ENCODE measurements at regions not wholly inside any gene's neighbourhood (a gene's known extent, or its start where the extent isn't known, plus 50 kb on each side); places are given as distances from the start of the nearest gene placed in this dataset.

GRCh38 chr11:129631201-129631600 lies 184.4 kb upstream of the TMEM45B start:
- Histone ChIP-seq H3K79me1 (ENCODE audit: low read depth, low read length) (no peaks in the 10 kb centered on the region), H3K27me3 (ENCODE audit: control insufficient read depth in 3 of 3, insufficient read depth in 3 of 3, low read depth in 1 of 3, low read length in 3 of 3) (no peaks in the 10 kb centered on the region), H3K4me3 (ENCODE audit: low read length in 2 of 2) (no peak overlapping the region), H3K4me2 (ENCODE audit: insufficient read depth, low read length, poor library complexity, severe bottlenecking) (no peak overlapping the region), H2BK15ac (ENCODE audit: low read length) (no peak overlapping the region), H2BK5ac (ENCODE audit: low read length) (no peak overlapping the region), H2BK12ac (ENCODE audit: low read length) (no peak overlapping the region), H2AK5ac (ENCODE audit: low read depth, low read length) (no peak overlapping the region), H3K9ac (ENCODE audit: low read depth, low read length, poor library complexity) (no peak overlapping the region), H3K27ac (replicated peaks; ENCODE audit: low read length) (no peak overlapping the region), H3K9me3 (replicated peaks in 1 of 2; ENCODE audit: control insufficient read depth in 2 of 2, insufficient read depth in 1 of 2, low read depth in 1 of 2, low read length in 2 of 2) (no peaks in the 10 kb centered on the region), H3K4ac (ENCODE audit: low read length) (no peak overlapping the region), H4K8ac (ENCODE audit: low read depth, low read length) (no peak overlapping the region), H3K14ac (ENCODE audit: low read length) (no peak overlapping the region), H3K36me3 (replicated peaks in 1 of 2; ENCODE audit: control insufficient read depth in 2 of 2, insufficient read depth in 2 of 2, low read length in 2 of 2) (no peaks in the 10 kb centered on the region), H2BK120ac (ENCODE audit: low read depth, low read length) (no peak overlapping the region), H3K18ac (ENCODE audit: low read length) (no peak overlapping the region), H2AFZ (ENCODE audit: low read length) (no peak overlapping the region), H4K91ac (ENCODE audit: low read depth, low read length, poor library complexity) (no peak overlapping the region), H3K4me1 (ENCODE audit: control insufficient read depth in 2 of 2, insufficient read depth in 1 of 2, low read depth in 1 of 2, low read length in 2 of 2) (no peaks in the 10 kb centered on the region), H3K23ac (ENCODE audit: low read depth, low read length, poor library complexity) (no peak overlapping the region)
- no CpG with 5 or more reads among the region's 2 CpGs for WGBS, 2 donors (ENCODE audit: extremely low coverage in 2 of 2, insufficient read length in 2 of 2, insufficient replicate concordance in 1 of 2)
- DNase-seq (ENCODE audit: low spot score): no peak

GRCh38 chr11:129636926-129637325 lies 178.7 kb upstream of the TMEM45B start:
- Histone ChIP-seq H3K18ac (ENCODE audit: low read length) (no peak overlapping the region), H2BK5ac (ENCODE audit: low read length) (no peak overlapping the region), H2BK120ac (ENCODE audit: low read depth, low read length) (no peak overlapping the region), H2BK15ac (ENCODE audit: low read length) (no peak overlapping the region), H3K36me3 (replicated peaks in 1 of 2; ENCODE audit: control insufficient read depth in 2 of 2, insufficient read depth in 2 of 2, low read length in 2 of 2) (no peaks in the 10 kb centered on the region), H3K4me1 (ENCODE audit: control insufficient read depth in 2 of 2, insufficient read depth in 1 of 2, low read depth in 1 of 2, low read length in 2 of 2) (no peaks in the 10 kb centered on the region), H3K4ac (ENCODE audit: low read length) (no peak overlapping the region), H3K4me2 (ENCODE audit: insufficient read depth, low read length, poor library complexity, severe bottlenecking) (no peak overlapping the region), H2AK5ac (ENCODE audit: low read depth, low read length) (no peak overlapping the region), H2BK12ac (ENCODE audit: low read length) (no peak overlapping the region), H3K23ac (ENCODE audit: low read depth, low read length, poor library complexity) (no peak overlapping the region), H2AFZ (ENCODE audit: low read length) (no peak overlapping the region), H3K27ac (replicated peaks; ENCODE audit: low read length) (no peak overlapping the region), H3K79me1 (ENCODE audit: low read depth, low read length) (no peaks in the 10 kb centered on the region), H4K91ac (ENCODE audit: low read depth, low read length, poor library complexity) (no peak overlapping the region), H3K14ac (ENCODE audit: low read length) (no peak overlapping the region), H3K9me3 (replicated peaks in 1 of 2; ENCODE audit: control insufficient read depth in 2 of 2, insufficient read depth in 1 of 2, low read depth in 1 of 2, low read length in 2 of 2) (no peaks in the 10 kb centered on the region), H4K8ac (ENCODE audit: low read depth, low read length) (no peak overlapping the region), H3K4me3 (ENCODE audit: low read length in 2 of 2) (no peak overlapping the region), H3K27me3 (ENCODE audit: control insufficient read depth in 3 of 3, insufficient read depth in 3 of 3, low read depth in 1 of 3, low read length in 3 of 3) (peaks cover 0 to 3% (median 0%) of the 10 kb centered on the region in 3 experiments), H3K9ac (ENCODE audit: low read depth, low read length, poor library complexity) (no peak overlapping the region)
- no peak for DNase-seq (ENCODE audit: low spot score)
- no CpG with 5 or more reads among the region's 6 CpGs for WGBS, 2 donors (ENCODE audit: extremely low coverage in 2 of 2, insufficient read length in 2 of 2, insufficient replicate concordance in 1 of 2)

GRCh38 chr11:129637473-129637872 lies 178.2 kb upstream of the TMEM45B start:
- Histone ChIP-seq H3K18ac (ENCODE audit: low read length) (no peak overlapping the region), H3K23ac (ENCODE audit: low read depth, low read length, poor library complexity) (no peak overlapping the region), H4K8ac (ENCODE audit: low read depth, low read length) (no peak overlapping the region), H2BK5ac (ENCODE audit: low read length) (no peak overlapping the region), H3K14ac (ENCODE audit: low read length) (no peak overlapping the region), H2AFZ (ENCODE audit: low read length) (no peak overlapping the region), H3K27me3 (ENCODE audit: control insufficient read depth in 3 of 3, insufficient read depth in 3 of 3, low read depth in 1 of 3, low read length in 3 of 3) (peaks cover 0 to 3% (median 0%) of the 10 kb centered on the region in 3 experiments), H2BK15ac (ENCODE audit: low read length) (no peak overlapping the region), H3K36me3 (replicated peaks in 1 of 2; ENCODE audit: control insufficient read depth in 2 of 2, insufficient read depth in 2 of 2, low read length in 2 of 2) (no peaks in the 10 kb centered on the region), H4K91ac (ENCODE audit: low read depth, low read length, poor library complexity) (no peak overlapping the region), H2BK120ac (ENCODE audit: low read depth, low read length) (no peak overlapping the region), H3K79me1 (ENCODE audit: low read depth, low read length) (no peaks in the 10 kb centered on the region), H3K4me1 (ENCODE audit: control insufficient read depth in 2 of 2, insufficient read depth in 1 of 2, low read depth in 1 of 2, low read length in 2 of 2) (no peaks in the 10 kb centered on the region), H2BK12ac (ENCODE audit: low read length) (no peak overlapping the region), H2AK5ac (ENCODE audit: low read depth, low read length) (no peak overlapping the region), H3K4ac (ENCODE audit: low read length) (no peak overlapping the region), H3K9ac (ENCODE audit: low read depth, low read length, poor library complexity) (no peak overlapping the region), H3K27ac (replicated peaks; ENCODE audit: low read length) (no peak overlapping the region), H3K4me3 (ENCODE audit: low read length in 2 of 2) (no peak overlapping the region), H3K4me2 (ENCODE audit: insufficient read depth, low read length, poor library complexity, severe bottlenecking) (no peak overlapping the region), H3K9me3 (replicated peaks in 1 of 2; ENCODE audit: control insufficient read depth in 2 of 2, insufficient read depth in 1 of 2, low read depth in 1 of 2, low read length in 2 of 2) (no peaks in the 10 kb centered on the region)
- no peak for DNase-seq (ENCODE audit: low spot score)
- WGBS, 2 donors (ENCODE audit: extremely low coverage in 2 of 2, insufficient read length in 2 of 2, insufficient replicate concordance in 1 of 2): no CpG with 5 or more reads among the region's 6 CpGs

- no peak overlapping the region for H3K14ac ChIP-seq (ENCODE audit: low read length)
- H3K27ac ChIP-seq (replicated peaks; ENCODE audit: low read length): no peak overlapping the region
- H3K36me3 ChIP-seq (replicated peaks in 1 of 2; ENCODE audit: control insufficient read depth in 2 of 2, insufficient read depth in 2 of 2, low read length in 2 of 2): no peaks in the 10 kb centered on the region
- H2AFZ ChIP-seq (ENCODE audit: low read length): no peak overlapping the region
- H4K8ac ChIP-seq (ENCODE audit: low read depth, low read length): no peak overlapping the region
- no peaks in the 10 kb centered on the region for H3K4me1 ChIP-seq (ENCODE audit: control insufficient read depth in 2 of 2, insufficient read depth in 1 of 2, low read depth in 1 of 2, low read length in 2 of 2)
- no peaks in the 10 kb centered on the region for H3K9me3 ChIP-seq (replicated peaks in 1 of 2; ENCODE audit: control insufficient read depth in 2 of 2, insufficient read depth in 1 of 2, low read depth in 1 of 2, low read length in 2 of 2)
- no peak for DNase-seq (ENCODE audit: low spot score)
- H3K9ac ChIP-seq (ENCODE audit: low read depth, low read length, poor library complexity): no peak overlapping the region
- H3K4me2 ChIP-seq (ENCODE audit: insufficient read depth, low read length, poor library complexity, severe bottlenecking): no peak overlapping the region
- H2BK12ac ChIP-seq (ENCODE audit: low read length): no peak overlapping the region
- no peak overlapping the region for H3K23ac ChIP-seq (ENCODE audit: low read depth, low read length, poor library complexity)
- H2BK5ac ChIP-seq (ENCODE audit: low read length): no peak overlapping the region
- H3K18ac ChIP-seq (ENCODE audit: low read length): no peak overlapping the region
- H3K4ac ChIP-seq (ENCODE audit: low read length): no peak overlapping the region
- no CpG with 5 or more reads among the region's 5 CpGs for WGBS, 2 donors (ENCODE audit: extremely low coverage in 2 of 2, insufficient read length in 2 of 2, insufficient replicate concordance in 1 of 2)
- H2BK120ac ChIP-seq (ENCODE audit: low read depth, low read length): no peak overlapping the region
- no peak overlapping the region for H4K91ac ChIP-seq (ENCODE audit: low read depth, low read length, poor library complexity)
- peaks cover 0 to 3% (median 0%) of the 10 kb centered on the region in 3 experiments for H3K27me3 ChIP-seq (ENCODE audit: control insufficient read depth in 3 of 3, insufficient read depth in 3 of 3, low read depth in 1 of 3, low read length in 3 of 3)
- H2AK5ac ChIP-seq (ENCODE audit: low read depth, low read length): no peak overlapping the region
- H3K4me3 ChIP-seq (ENCODE audit: low read length in 2 of 2): no peak overlapping the region
- H2BK15ac ChIP-seq (ENCODE audit: low read length): no peak overlapping the region
- H3K79me1 ChIP-seq (ENCODE audit: low read depth, low read length): no peaks in the 10 kb centered on the region
Observed at GRCh38 chr11:129637983-129638776, 177.5 kb upstream of the TMEM45B start.
